HG02981 (cell line): ENCODE measurements at regions not wholly inside any gene's neighbourhood (a gene's known extent, or its start where the extent isn't known, plus 50 kb on each side); places are given as distances from the start of the nearest gene placed in this dataset.
"Not testable (repeated sequence)": the region's sequence is repeated elsewhere in the genome, so short reads cannot be mapped to it uniquely, and the experiment has no call there.

Source experiments
- ATAC-seq: cut with Tn5 transposase; IDR thresholded peaks from one replicate; pipeline ENCODE4 v1.9.1; 2021; ENCODE audit warnings: mild to moderate bottlenecking, moderate library complexity; ENCODE audit not compliant: unreplicated experiment

DNA sequence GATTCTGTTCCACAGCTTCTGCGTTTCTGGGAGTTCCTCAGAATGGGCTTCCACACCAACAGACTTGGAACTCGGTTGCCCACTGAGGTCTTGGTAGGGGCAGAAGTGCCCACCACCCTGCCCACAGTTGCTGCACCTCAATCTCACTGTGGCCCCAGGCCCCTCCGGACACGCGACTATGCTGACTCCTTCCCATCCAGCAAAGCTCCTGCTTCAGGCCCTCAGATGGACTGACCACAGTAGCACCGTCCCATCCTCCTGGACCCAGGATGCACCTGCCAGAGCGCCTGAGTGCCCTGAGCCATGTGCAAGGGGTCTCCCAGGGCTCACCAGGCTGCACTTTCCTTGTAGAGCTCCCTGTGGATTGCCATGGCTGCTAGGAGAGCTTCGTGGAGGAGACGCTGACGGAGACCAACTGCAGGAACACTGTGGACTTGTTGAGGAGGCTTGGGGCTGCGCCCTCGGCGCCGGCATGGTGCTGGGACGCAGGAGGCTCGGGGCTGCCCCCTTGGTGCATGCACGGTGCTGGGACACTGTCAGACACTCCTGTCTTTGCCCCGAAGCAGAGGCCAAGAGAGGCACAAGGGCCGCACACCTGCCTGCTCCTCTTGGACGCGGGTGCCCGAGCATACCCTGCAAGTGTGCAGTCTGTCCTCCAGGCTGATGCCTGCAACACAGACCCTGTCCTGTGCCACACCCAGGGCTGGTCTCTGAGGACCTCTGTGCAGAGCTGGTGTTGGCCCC is 201.3 kb downstream of the LIPI start:
- not testable (repeated sequence) for ATAC-seq

DNA sequence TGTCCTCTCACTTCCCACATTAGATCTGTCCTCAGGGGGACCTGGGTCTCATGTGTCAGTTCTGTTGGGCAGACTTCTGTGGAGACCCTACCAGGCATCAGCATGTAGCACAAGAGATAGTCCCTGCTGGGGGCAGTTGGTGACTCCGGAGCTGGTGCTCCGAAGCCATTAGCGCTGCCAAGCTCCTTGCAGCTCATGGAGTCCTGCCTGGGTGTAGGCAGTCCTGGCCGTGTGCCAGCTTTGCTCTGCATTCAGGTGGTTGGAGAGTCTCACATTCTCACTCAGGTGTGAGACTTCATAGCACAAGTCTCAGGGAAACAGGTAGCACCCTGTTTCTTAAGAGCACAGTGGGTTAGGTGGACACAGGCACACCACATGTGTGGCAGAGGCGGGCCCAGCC is 202.3 kb downstream of the LIPI start:
- ATAC-seq: not testable (repeated sequence)

DNA sequence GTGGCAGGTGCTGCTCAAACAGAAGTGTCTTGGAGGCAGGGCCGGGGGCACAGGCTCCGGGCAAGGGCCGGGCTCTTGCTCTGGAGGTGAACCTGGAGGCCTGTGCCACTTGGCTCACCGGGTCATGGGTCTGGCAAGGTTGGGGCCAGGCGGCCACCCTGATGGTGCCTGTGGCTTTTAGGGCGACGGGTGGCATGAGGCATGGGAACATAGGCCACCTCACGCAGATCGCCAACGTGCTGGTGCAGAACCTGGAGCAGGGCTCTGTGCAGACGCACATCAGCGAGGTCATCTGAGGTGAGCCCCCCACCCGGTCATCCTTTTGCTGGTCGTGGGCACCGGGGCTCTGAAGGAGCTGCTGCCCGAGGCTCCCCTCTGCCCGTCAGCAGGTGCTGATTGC is 202.7 kb downstream of the LIPI start:
- not testable (repeated sequence) for ATAC-seq

DNA sequence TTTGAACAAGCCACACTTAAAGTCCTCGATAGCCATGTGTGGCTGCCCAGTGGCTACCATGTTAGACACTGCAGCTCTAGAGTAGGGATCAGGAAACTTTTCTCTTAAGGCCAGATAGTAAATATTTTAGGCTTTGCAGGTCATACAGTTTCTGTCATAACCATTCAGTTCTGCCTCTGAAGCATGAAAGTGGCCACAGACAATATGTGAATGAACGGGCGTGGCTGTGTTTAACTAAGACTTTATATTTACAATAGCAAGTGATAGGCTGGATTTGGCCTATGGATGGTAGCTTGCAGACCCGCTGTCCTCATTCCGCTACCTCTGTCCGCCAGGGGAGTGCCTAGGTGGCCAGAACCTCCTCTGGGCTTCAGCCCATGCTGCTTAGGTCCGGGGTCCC is 204.6 kb downstream of the LIPI start:
- not testable (repeated sequence) for ATAC-seq

DNA sequence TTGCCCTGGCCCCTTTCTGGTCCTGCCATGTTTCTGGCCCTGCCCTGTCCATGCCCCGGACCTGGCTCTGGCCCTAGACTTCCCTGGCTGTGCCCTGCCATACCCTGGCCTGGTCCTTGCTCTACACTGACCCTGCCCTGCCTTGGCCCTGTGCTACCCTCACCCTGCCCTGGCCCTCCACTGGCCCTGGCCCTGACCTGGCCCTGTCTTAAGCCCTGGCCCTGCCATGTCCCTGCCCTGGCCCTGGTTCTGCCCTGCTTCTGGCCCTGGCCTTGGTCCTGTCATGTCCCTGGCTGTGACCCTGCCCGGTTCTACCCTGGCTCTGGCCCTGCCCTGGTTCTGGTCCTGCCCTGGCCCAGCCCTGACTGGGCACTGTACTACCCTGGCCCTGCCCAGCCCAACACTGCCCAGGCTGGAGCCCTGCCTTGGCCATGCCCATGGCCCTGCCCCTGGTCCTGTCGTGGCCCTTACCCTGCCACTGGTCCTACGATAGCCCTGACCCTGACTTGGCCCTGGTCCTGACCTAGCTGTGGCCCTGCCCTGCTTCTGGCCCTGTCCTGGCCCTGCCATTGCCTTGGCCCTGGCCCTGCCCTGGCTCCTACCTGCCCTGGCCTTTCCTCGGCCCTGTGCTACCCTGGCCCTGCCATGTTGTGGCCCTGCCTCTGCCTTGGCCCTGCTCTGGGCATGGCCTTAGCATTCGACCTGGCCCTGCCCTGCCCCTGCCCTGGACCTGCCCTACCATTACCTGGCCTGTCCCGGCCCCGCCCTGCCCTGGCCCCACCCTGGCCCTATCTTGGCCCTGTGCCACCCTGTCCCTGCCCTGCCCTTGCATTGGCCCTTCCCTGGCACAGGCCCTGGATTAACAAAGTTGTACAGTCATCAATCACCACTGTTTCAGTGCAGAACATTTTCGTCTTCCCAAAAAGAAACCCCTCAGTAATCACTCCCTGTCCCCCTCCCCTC is 223.5 kb downstream of the LIPI start:
- not testable (repeated sequence) for ATAC-seq

DNA sequence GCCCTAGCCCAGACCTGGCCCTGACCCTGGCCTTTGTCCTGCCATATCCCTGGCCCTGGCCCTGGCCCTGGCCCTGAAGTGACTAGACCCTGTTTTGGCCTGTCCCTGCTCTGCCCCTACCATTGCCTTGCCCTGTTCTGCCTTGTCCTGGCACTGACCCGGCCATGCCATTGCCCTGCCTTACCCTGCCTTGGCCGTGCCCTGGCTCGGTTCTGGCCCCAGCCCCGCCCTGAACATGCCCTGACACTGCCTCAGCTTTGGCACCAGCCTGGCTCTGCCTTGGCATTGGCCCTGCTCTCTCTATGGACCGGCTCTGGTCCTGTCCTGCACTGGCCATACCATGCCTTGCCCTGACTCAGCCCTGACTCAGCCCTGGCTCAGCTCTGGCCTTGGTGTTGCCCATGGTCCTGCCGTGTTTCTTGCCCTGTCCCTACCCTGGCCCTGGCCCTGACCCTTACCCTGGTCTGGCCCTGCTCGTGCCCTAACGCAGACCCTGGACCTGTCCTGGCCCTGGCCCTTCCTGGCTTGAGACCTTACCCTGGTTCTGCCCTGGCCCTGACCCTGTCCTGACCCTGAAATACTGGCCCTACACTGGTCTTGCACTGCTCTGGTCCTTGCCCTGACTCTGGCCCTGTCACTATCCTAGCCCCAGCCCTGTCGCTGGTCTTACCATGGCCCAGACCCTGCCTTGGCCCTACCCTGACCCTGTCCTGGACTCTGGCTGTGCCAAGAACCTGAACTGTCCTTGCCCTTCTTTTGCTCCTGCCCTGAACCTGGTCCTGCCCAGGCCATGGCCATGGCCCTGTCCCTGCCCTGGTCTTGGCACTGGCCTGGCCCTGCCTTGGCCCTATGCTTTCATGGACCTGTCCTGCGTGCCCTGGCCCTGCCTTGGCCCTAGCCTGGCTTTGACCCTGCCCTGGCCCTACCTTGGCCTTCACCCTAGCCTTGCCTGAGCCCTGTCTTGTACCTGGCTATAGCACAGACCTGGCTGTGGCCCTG is 224.6 kb downstream of the LIPI start:
- not testable (repeated sequence) for ATAC-seq

DNA sequence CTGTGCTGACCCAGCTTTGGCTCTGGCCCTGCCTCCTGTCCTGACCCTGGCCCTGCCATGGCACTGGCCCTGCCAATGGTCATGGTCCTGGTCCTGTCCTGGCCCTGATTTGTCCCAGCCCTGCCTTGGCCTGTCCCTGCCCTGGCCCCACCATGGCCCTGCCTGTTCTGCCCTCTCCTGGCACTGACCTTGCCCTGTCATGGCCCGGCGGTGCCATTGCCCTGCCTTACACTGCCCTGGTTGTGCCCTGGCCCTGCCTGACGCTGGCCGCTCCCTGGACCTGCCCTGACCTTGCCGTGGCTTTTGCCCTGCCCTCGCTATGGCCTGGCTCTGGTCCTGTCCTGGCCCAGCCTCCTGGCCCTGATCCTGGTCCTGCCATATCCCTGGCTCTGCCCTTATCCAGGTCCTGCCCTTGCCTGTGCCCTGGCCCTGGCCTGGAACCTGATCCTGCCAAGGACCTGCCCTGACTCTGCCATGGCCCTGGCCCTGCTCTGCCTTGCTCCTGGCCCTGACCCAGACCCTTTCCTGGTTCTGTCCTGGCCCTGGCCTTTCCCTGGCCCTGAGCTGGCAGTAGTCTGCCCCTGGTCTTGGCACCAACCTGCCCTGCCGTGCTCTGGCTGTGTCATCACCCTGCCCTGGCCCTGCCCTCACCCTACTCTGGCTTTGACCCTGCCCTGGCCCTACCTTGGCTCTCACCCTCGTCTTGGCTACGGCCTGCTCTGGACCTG is 225.5 kb downstream of the LIPI start:
- not testable (repeated sequence) for ATAC-seq

DNA sequence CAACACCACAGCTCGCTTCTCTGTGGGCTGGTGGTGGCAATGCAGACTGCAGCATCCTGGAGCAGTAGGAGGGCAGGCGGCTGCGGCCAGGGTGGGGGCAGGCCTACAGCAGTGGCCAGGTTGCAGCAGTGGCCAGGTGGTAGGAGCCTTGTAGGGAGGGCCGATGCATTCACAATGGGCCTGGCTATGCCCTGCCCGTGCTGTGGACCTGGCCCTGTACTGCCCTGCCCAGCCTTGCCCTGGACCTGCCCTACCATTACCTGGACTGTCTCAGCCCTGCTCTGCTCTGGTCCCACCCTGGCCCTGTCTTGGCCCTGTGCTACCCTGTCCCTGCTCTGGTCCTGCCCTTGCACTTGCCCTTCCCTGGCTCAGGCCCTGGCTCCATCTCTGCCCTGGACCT is 226.0 kb downstream of the LIPI start:
- ATAC-seq: not testable (repeated sequence)

DNA sequence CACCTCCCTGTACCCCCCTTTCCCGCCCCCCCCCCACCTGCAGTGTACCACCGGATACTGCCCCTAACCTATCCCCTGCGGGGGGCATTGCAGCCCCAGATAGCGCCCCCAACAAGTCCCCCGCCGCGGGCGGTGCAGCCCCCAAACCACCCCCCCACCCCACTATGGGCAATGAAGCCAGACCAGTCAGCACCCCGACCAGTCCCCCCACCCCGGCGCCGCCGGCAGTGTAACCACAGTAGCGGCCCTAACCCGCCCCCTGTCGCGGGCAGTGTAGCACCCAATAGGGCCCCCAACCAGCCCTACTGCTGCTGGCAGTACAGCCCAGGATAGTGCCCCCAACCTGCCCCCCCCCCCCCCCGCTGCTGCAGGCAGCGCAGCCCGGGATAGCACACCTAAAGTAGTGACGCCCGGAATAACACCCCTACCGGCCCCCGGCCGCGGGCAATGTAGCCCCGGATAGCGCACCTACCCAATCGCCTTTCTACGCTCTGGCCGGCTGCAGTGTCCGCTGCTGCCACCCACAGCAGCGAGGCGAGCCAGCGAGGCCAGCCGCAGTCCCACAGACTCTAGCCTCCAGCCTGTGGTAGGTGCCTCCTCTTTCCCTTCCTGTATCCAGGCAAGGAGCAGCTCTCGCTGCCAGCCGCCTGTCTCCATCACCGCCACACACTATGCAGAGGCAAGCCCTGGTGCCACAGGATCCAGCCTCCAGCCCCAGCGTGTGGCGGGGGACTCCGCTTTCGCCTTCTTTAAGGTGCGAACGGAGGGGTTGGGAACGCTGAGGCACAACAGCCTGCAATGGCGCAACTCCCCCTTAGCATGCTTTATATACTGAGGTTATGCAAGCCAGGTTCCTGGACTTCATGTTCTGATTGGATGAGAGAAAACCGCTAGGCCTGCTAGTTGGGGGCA is 229.3 kb downstream of the LIPI start:
- not testable (repeated sequence) for ATAC-seq

DNA sequence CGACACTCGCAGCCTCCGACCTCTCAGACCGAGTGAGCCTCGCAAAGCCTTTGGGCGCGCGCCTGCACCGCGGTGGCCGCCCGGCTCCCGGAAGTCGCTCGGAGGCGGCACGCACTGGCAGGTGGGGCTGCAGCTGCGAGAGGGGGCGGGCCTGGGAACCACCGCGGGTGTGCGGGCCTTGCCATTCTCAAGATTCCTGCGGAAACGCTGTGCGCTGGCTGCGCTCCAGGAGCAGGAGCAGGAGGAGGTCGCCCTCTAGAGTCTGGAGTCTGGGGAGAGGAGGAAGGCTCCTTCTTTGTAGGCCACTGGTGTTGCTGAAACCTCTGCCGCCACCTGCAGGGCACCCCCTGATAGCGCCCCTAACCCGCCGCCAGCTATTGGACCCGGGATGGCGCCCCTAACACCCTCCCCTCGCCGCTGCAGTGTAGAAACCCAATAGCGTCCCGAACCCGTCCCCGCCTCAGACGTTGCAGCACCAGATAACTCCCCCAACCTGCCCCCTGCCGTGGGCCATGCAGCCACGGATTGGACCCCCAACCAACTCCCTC is 230.6 kb downstream of the LIPI start:
- peak; percentile 93 for ATAC-seq

DNA sequence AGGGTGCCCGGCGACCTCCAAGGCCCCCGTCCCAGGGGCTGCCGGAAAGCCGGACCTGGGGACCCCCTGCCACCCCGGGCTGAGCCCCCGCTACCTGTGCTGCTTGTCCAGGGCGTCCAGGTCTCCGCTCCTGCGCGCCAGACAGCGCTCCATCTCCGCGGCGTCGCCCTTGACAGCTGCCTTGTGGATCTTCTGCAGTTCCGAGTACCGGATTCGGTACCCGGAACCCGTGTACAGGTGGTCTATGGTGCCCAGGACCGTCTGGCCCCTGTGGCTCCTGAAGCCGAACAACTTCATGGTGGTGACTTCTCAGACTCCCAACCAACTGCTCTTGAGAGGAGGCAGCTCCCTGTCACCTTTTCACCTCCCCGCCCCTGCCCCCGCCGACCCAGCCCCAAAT is 231.1 kb downstream of the LIPI start:
- not testable (repeated sequence) for ATAC-seq

DNA sequence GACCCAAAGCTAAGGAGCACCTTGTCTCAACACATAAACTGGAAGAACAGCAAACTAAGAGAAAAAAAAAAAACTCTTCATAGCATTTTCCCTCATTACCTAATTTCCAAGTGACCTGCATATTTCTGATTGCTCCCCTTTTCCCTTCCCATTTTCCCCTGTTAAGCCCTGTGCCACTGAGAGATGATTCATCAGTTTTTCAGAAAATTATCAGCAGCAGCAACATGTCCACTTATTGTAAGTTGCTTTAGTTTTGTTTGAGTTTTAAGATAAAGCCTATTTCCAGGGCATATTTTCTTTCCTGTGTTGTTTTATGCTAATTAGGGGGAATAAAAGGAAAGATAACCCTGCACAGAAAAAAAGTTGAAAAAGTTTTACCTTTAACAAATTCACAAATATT is 236.2 kb downstream of the LIPI start:
- ATAC-seq: not testable (repeated sequence)

DNA sequence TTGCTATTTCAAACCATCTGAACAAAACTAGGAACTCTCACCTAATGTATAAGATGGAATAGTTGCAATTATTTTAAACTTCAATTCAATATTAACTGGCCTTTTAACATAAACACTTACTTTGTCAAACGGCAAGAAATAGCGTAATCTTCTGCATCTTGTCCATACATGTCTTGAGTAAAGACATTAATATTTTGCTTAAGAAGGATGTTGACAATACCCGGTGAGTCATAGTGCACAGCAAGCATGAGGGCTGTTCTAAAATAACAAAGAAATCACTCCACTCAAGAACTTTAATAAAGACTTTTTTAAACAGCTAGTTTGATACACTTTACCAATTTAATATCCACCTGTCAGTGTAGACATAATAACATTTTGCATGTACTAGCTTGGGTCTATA is 240.9 kb downstream of the LIPI start:
- ATAC-seq: not testable (repeated sequence)

DNA sequence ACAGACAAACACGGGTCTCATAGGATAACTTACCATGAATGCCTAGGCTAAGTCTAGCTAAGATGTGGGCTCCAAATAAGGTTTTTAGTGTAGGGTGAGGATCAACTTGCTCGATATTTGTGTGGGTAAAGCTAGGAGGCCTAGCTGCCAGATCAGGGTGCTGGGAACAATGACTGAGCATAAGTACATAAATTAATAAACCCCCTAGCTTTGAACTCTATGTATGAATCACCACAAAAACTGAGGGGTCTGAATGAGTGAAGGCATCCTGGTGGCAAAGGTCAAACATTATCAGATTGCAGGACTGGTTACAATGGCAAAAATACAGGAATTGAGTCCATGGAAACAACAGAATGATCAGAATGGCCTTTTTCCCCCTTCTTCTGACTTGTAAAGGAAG is 241.8 kb downstream of the LIPI start:
- not testable (repeated sequence) for ATAC-seq

DNA sequence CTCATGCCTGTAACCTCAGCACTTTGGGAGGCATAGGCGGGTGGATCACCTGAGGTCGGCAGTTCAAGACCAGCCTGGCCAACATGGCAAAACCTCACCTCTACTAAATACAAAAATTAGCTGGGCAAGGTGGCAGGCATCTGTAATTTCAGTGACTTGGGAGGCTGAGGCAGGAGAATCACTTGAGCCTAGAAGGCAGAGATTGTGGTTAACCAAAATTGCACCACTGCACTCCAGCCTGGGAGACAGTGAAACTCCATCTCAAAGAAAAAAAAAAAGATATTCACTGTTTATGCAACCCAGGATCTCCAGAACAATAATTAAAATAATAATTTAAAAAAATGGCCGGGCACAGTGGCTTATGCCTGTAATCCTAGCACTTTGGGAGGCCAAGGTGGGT is 247.5 kb downstream of the LIPI start:
- ATAC-seq: not testable (repeated sequence)

DNA sequence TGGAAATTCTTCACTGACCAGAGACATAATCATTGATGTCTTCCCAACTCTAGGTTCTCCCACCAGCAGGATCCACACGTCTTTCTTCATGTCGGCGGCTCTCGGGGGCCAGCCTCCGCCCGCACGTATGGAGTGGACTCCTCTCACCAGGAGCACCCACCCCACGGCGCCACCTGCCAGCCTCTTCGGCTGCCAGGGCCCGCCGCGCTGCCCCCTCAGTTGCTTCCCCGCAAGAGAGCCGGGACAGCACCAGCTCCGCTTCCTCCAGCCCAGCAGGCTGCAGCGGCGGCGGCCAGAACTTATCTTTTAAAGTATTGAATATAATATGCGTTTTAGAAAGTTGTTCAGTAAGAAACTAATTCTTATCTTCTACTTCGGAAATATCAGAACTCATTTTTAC is 273.5 kb downstream of the LIPI start:
- no peak for ATAC-seq

DNA sequence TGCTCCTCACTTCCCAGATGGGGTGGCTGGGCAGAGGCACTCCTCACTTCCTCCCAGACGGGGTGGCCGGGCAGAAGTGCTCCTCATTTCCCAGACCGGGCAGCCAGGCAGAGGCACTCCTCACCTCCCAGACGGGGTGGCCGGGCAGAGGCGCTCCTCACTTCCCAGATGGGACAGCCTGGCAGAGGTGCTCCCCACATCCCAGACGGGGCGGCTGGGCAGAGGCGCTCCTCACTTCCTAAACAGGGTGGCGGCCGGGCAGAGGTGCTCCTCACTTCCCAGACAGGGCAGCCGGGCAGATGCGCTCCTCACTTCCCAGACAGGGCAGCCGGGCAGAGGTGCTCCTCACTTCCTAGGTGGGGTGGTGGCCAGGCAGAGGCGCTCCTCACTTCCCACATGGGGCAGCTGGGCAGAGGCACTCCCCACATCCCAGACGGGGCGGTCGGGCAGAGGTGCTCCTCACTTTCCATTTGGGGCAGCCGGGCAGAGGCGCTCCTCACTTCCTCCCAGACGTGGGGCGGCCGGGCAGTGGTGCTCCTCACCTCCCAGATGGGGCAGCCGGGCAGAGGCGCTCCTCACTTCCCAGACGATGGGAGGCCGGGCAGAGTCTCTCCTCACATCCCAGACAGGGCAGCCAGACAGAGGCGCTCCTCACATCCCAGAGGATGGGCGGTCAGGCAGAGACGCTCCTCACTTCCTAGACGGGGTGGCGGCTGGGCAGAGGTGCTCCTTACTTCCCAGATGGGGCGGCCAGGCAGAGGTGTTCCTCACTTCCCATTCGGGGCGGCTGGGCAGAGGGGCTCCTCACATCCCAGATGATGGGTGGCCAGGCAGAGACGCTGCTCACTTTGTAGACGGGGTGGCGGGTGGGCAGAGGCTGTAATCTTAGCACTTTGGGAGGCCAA is 274.5 kb downstream of the LIPI start:
- ATAC-seq: not testable (repeated sequence)
